ENCODE measurements at regions not wholly inside any gene's neighbourhood (a gene's known extent, or its start where the extent isn't known, plus 50 kb on each side); places are given as distances from the start of the nearest gene placed in this dataset.
A peak's percentile ranks its signal among the peaks of the same experiment; 100 is the strongest.
"Not testable (repeated sequence)": the region's sequence is repeated elsewhere in the genome, so short reads cannot be mapped to it uniquely, and the experiment has no call there.

- not testable (repeated sequence) for H3K79me2 ChIP-seq (ENCODE audit: low read length); H4K20me1 ChIP-seq (ENCODE audit: insufficient read depth, low read length); H3F3A ChIP-seq (ENCODE audit: insufficient read depth, low read length); H3K27me3 ChIP-seq (replicated peaks; ENCODE audit: insufficient read depth, low read length); H3K4me2 ChIP-seq (ENCODE audit: low read depth, low read length); H3K4me3 ChIP-seq (ENCODE audit: low read length); DNase-seq; H3K4me1 ChIP-seq (ENCODE audit: low read length); H3K9me2 ChIP-seq (replicated peaks; ENCODE audit: insufficient read depth, low read length); H3K36me3 ChIP-seq (replicated peaks; ENCODE audit: insufficient read depth, low read length); H3K9me3 ChIP-seq (replicated peaks; ENCODE audit: insufficient read depth, low read length); H2AFZ ChIP-seq (ENCODE audit: low read length); H3K27ac ChIP-seq (ENCODE audit: low read length); H3K9ac ChIP-seq (ENCODE audit: low read length)
Observed at GRCh38 chr18:7178568-7178967, 52.3 kb upstream of the LRRC30 start.

- Histone ChIP-seq H3K36me3 (replicated peaks; ENCODE audit: insufficient read depth, low read length) (no peaks in the 10 kb centered on the region), H3K27ac (ENCODE audit: low read length) (no peak overlapping the region), H3K4me3 (ENCODE audit: low read length) (no peak overlapping the region), H3K9me3 (replicated peaks; ENCODE audit: insufficient read depth, low read length) (no peaks in the 10 kb centered on the region; the same call in 1 of the 2 replicates), H3K4me2 (ENCODE audit: low read depth, low read length) (no peak overlapping the region), H3K79me2 (ENCODE audit: low read length) (no peaks in the 10 kb centered on the region), H3K9me2 (replicated peaks; ENCODE audit: insufficient read depth, low read length) (no peaks in the 10 kb centered on the region), H4K20me1 (ENCODE audit: insufficient read depth, low read length) (no peaks in the 10 kb centered on the region), H3F3A (ENCODE audit: insufficient read depth, low read length) (no peaks in the 10 kb centered on the region), H3K27me3 (replicated peaks; ENCODE audit: insufficient read depth, low read length) (no peaks in the 10 kb centered on the region), H3K4me1 (ENCODE audit: low read length) (no peaks in the 10 kb centered on the region), H2AFZ (ENCODE audit: low read length) (no peak overlapping the region), H3K9ac (ENCODE audit: low read length) (no peak overlapping the region)
- TF ChIP-seq EZH2phosphoT487 (IDR thresholded peaks at IDR 0.05; ENCODE audit: low read length) = no peak
- TF ChIP-seq CTCF (IDR thresholded peaks at IDR 0.05; ENCODE audit: low read length) = peak; percentile 59
- peak; percentile 54 for DNase-seq
Observed at GRCh38 chr18:7177116-7177744, 53.7 kb upstream of the LRRC30 start.

GRCh38 chr18:7174344-7175095, 56.4 kb upstream of the LRRC30 start:
- no peak for DNase-seq
- Histone ChIP-seq H3F3A (ENCODE audit: insufficient read depth, low read length) (no peaks in the 10 kb centered on the region), H3K9ac (ENCODE audit: low read length) (no peak overlapping the region), H3K36me3 (replicated peaks; ENCODE audit: insufficient read depth, low read length) (no peaks in the 10 kb centered on the region), H2AFZ (ENCODE audit: low read length) (no peak overlapping the region), H3K27me3 (replicated peaks; ENCODE audit: insufficient read depth, low read length) (no peaks in the 10 kb centered on the region), H4K20me1 (ENCODE audit: insufficient read depth, low read length) (no peaks in the 10 kb centered on the region), H3K79me2 (ENCODE audit: low read length) (no peaks in the 10 kb centered on the region), H3K4me2 (ENCODE audit: low read depth, low read length) (no peak overlapping the region), H3K4me1 (ENCODE audit: low read length) (no peaks in the 10 kb centered on the region), H3K27ac (ENCODE audit: low read length) (no peak overlapping the region), H3K9me3 (replicated peaks; ENCODE audit: insufficient read depth, low read length) (no peaks in the 10 kb centered on the region; the same call in 1 of the 2 replicates), H3K9me2 (replicated peaks; ENCODE audit: insufficient read depth, low read length) (no peaks in the 10 kb centered on the region), H3K4me3 (ENCODE audit: low read length) (no peak overlapping the region)
- TF ChIP-seq CTCF (IDR thresholded peaks at IDR 0.05; ENCODE audit: low read length) = no peak
- no peak for TF ChIP-seq EZH2 (optimal IDR thresholded peaks at IDR 0.05; ENCODE audit: low read depth, low read length)
- TF ChIP-seq EZH2phosphoT487 (IDR thresholded peaks at IDR 0.05; ENCODE audit: low read length) = no peak

- Histone ChIP-seq H3K36me3 (replicated peaks; ENCODE audit: insufficient read depth, low read length) (no peaks in the 10 kb centered on the region), H3K27ac (ENCODE audit: low read length) (no peak overlapping the region), H3K4me2 (ENCODE audit: low read depth, low read length) (no peak overlapping the region), H2AFZ (ENCODE audit: low read length) (no peak overlapping the region), H3K4me3 (ENCODE audit: low read length) (no peak overlapping the region), H4K20me1 (ENCODE audit: insufficient read depth, low read length) (no peaks in the 10 kb centered on the region), H3F3A (ENCODE audit: insufficient read depth, low read length) (no peaks in the 10 kb centered on the region), H3K9ac (ENCODE audit: low read length) (no peak overlapping the region), H3K79me2 (ENCODE audit: low read length) (no peaks in the 10 kb centered on the region), H3K9me3 (replicated peaks; ENCODE audit: insufficient read depth, low read length) (no peaks in the 10 kb centered on the region; the same call in 1 of the 2 replicates), H3K9me2 (replicated peaks; ENCODE audit: insufficient read depth, low read length) (no peaks in the 10 kb centered on the region), H3K27me3 (replicated peaks; ENCODE audit: insufficient read depth, low read length) (no peaks in the 10 kb centered on the region), H3K4me1 (ENCODE audit: low read length) (no peaks in the 10 kb centered on the region)
- TF ChIP-seq EZH2phosphoT487 (IDR thresholded peaks at IDR 0.05; ENCODE audit: low read length) = no peak
- no peak for TF ChIP-seq CTCF (IDR thresholded peaks at IDR 0.05; ENCODE audit: low read length)
- TF ChIP-seq EZH2 (optimal IDR thresholded peaks at IDR 0.05; ENCODE audit: low read depth, low read length) = no peak
- no peak for DNase-seq
Observed at GRCh38 chr18:7173216-7173615, 55.6 kb upstream of the LAMA1 start.
